ENCODE measurements at regions not wholly inside any gene's neighbourhood (a gene's known extent, or its start where the extent isn't known, plus 50 kb on each side); places are given as distances from the start of the nearest gene placed in this dataset.

GRCh38 chr4:180281724-180282123, 1961.5 kb upstream of the TENM3 start:
- no peaks in the 10 kb centered on the region for H3K36me3 ChIP-seq
- peak overlapping the region; percentile 14; the same call in 1 of the 2 replicates for H3K4me3 ChIP-seq (ENCODE audit: low read depth, low read length)
- TF ChIP-seq CTCF (IDR thresholded peaks at IDR 0.05; ENCODE audit: low read depth, low read length), result no peak
- H3K27me3 ChIP-seq, result no peaks in the 10 kb centered on the region
- peaks cover 11% of the 10 kb centered on the region for H3K4me1 ChIP-seq
- DNase-seq, result peak; percentile 59
- no peaks in the 10 kb centered on the region for H3K9me3 ChIP-seq

GRCh38 chr4:180284267-180284666, 1958.9 kb upstream of the TENM3 start:
- no peak overlapping the region for H3K4me3 ChIP-seq (ENCODE audit: low read depth, low read length)
- TF ChIP-seq CTCF (IDR thresholded peaks at IDR 0.05; ENCODE audit: low read depth, low read length), result no peak
- H3K36me3 ChIP-seq, result no peaks in the 10 kb centered on the region
- no peaks in the 10 kb centered on the region for H3K9me3 ChIP-seq
- no peak for DNase-seq
- H3K4me1 ChIP-seq, result peaks cover 11% of the 10 kb centered on the region; the same call in 1 of the 2 replicates
- no peaks in the 10 kb centered on the region for H3K27me3 ChIP-seq

DNA sequence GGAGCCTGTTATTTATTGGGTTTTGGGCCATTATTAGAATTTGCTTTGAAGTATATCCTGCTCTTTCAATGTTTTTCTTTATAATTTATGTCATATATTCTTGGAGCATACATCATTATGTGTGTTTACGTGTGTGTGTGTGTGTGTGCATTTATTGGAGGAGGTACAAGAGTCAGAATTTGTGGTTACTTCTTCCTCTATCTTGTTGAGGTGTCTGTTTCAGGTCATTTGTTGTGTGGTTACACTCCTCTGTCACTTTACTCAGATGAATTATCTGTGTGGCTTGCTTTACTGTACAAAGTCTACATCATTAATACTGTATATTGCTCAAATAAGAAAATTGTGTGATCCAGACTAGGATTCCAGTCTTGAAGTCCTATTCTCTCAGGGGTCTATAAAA, 1957.4 kb upstream of the TENM3 start:
- Histone ChIP-seq H3K27me3 (no peaks in the 10 kb centered on the region), H3K4me3 (ENCODE audit: low read depth, low read length) (no peak overlapping the region), H3K36me3 (no peaks in the 10 kb centered on the region), H3K4me1 (peaks cover 7% of the 10 kb centered on the region; the same call in 1 of the 2 replicates), H3K9me3 (no peaks in the 10 kb centered on the region)
- TF ChIP-seq CTCF (IDR thresholded peaks at IDR 0.05; ENCODE audit: low read depth, low read length), result no peak
- DNase-seq, result no peak

DNA sequence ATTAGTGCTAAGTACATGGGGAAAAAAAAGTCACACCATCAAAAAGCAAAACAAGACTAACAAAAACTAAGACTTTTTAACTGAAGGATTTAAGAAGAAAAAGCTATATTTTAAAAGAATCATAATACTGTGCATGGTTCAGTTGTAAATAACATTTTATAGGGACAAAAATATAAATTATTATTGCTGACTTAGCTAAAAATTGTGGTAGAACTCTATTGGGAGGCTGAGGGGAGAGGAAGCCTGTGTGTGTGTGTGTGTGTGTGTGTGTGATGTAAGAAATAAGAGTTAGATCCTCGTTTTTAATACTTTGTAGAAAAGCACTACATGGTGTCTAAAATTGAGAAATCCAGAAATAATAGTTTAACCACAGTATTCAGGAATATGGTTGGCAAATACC, 1950.9 kb upstream of the TENM3 start:
- no peak for TF ChIP-seq CTCF (IDR thresholded peaks at IDR 0.05; ENCODE audit: low read depth, low read length)
- Histone ChIP-seq H3K4me1 (no peaks in the 10 kb centered on the region), H3K4me3 (ENCODE audit: low read depth, low read length) (no peak overlapping the region), H3K9me3 (no peaks in the 10 kb centered on the region), H3K36me3 (no peaks in the 10 kb centered on the region), H3K27me3 (no peaks in the 10 kb centered on the region)
- DNase-seq, result no peak

DNA sequence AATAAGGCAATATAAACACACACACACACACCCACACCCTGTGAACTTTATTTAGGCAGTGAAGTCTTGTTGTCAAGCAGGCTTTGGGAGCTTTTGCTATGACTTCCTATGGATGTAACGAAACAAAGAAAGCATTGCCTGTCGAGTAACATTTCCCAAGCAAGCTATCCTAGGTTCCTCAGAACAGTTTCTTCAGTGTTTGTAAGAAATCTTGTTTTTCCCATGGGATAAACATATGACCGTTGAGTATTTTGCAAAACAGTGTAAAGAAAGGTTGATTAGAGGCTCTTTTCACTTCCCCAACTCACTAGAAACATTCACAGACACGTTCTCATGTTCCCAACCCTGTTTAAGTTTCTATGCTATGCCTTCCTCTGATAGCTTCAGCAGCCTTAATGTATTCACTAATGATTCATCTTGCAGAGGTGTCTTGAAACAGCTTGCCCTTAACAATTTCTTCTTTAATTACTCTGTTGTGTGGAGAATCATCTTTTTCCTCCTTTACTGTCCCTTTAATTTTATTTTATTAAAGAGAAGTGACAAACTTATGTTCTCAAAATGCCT, 1947.1 kb upstream of the TENM3 start:
- DNase-seq, result no peak
- Histone ChIP-seq H3K27me3 (no peaks in the 10 kb centered on the region), H3K9me3 (no peaks in the 10 kb centered on the region), H3K36me3 (no peaks in the 10 kb centered on the region), H3K4me3 (ENCODE audit: low read depth, low read length) (no peak overlapping the region), H3K4me1 (no peaks in the 10 kb centered on the region)
- TF ChIP-seq CTCF (IDR thresholded peaks at IDR 0.05; ENCODE audit: low read depth, low read length), result no peak

- Histone ChIP-seq H3K9me3 (no peaks in the 10 kb centered on the region), H3K4me3 (ENCODE audit: low read depth, low read length) (no peak overlapping the region), H3K27me3 (no peaks in the 10 kb centered on the region), H3K4me1 (no peaks in the 10 kb centered on the region), H3K36me3 (no peaks in the 10 kb centered on the region)
- no peak for TF ChIP-seq CTCF (IDR thresholded peaks at IDR 0.05; ENCODE audit: low read depth, low read length)
- DNase-seq, result no peak
Observed at GRCh38 chr4:180304321-180304720, 1938.9 kb upstream of the TENM3 start.
